Tibial artery (tissue), 4 donors: ENCODE measurements at regions not wholly inside any gene's neighbourhood (a gene's known extent, or its start where the extent isn't known, plus 50 kb on each side); places are given as distances from the start of the nearest gene placed in this dataset.
"Not testable (repeated sequence)": the region's sequence is repeated elsewhere in the genome, so short reads cannot be mapped to it uniquely, and the experiment has no call there.

ENCODE experiments used
- DNase-seq, 2 donors: peaks; one replicate each; pipeline ENCODE4 v3.0.0-alpha.2; 2019
- H3K27ac ChIP-seq, 2 donors: fragments of 200-600 bp; sonication (generic) in 1 of 2; 1 replicate in 1 of 2; 2 replicates in 1 of 2; pipeline ENCODE4 v1.5.1; 2018 to 2019; ENCODE audit warnings: mild to moderate bottlenecking in 1 of 2
- H3K27me3 ChIP-seq, 2 donors: fragments of 200-600 bp; sonication (generic) in 1 of 2; one replicate each; pipeline versions ENCODE4 v1.5.1 to v1.6.0; 2016 to 2019
- H3K36me3 ChIP-seq, 3 donors: fragments of 200-600 bp; sonication (generic) in 2 of 3; one replicate each; pipeline ENCODE4 v1.5.1; 2016 to 2019; ENCODE audit warnings: mild to moderate bottlenecking in 2 of 3
- H3K4me1 ChIP-seq, 4 donors: fragments of 200-600 bp; sonication (generic) in 2 of 4; 1 replicate in 3 of 4; 2 replicates in 1 of 4; pipeline ENCODE4 v1.5.1; 2016 to 2019
- H3K4me3 ChIP-seq, 2 donors: fragments of 200-600 bp; sonication (generic) in 1 of 2; 1 replicate in 1 of 2; 2 replicates in 1 of 2; pipeline ENCODE4 v1.5.1; 2018 to 2019; ENCODE audit warnings: mild to moderate bottlenecking in 2 of 2
- H3K9me3 ChIP-seq, 3 donors: fragments of 200-600 bp; sonication (generic) in 1 of 3; one replicate each; pipeline ENCODE4 v1.5.1; 2016 to 2019
- intact Hi-C: fragments of 100-400 bp; cut with DNase I; formaldehyde crosslinking; loops from one replicate; pipeline ENCODE4 v1.15.0; 2023; ENCODE audit warnings: low total_unique reads
- TF ChIP-seq, protein P1 (sequence below), 2 experiments: fragments of 200-600 bp in 1 of 2; fragments of 450-650 bp in 1 of 2; IDR thresholded peaks; one replicate each; pipeline ENCODE4 v1.5.1; 2017 to 2019; ENCODE audit warnings: antibody characterized with exemption in 2 of 2, mild to moderate bottlenecking in 1 of 2, moderate library complexity in 1 of 2

- H3K27ac ChIP-seq, result no peak overlapping the region
- no peaks in the 10 kb centered on the region for H3K9me3 ChIP-seq
- DNase-seq, result no peak
- no peaks in the 10 kb centered on the region for H3K36me3 ChIP-seq
- intact Hi-C loops, result no loop called here
- no peaks in the 10 kb centered on the region for H3K27me3 ChIP-seq
- H3K4me1 ChIP-seq, result no peaks in the 10 kb centered on the region
- TF ChIP-seq, protein P1, sequence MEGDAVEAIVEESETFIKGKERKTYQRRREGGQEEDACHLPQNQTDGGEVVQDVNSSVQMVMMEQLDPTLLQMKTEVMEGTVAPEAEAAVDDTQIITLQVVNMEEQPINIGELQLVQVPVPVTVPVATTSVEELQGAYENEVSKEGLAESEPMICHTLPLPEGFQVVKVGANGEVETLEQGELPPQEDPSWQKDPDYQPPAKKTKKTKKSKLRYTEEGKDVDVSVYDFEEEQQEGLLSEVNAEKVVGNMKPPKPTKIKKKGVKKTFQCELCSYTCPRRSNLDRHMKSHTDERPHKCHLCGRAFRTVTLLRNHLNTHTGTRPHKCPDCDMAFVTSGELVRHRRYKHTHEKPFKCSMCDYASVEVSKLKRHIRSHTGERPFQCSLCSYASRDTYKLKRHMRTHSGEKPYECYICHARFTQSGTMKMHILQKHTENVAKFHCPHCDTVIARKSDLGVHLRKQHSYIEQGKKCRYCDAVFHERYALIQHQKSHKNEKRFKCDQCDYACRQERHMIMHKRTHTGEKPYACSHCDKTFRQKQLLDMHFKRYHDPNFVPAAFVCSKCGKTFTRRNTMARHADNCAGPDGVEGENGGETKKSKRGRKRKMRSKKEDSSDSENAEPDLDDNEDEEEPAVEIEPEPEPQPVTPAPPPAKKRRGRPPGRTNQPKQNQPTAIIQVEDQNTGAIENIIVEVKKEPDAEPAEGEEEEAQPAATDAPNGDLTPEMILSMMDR (IDR thresholded peaks at IDR 0.05), result no peak
- no peak overlapping the region for H3K4me3 ChIP-seq
Observed at GRCh38 chr14:38663382-38663781, 407.5 kb upstream of the CLEC14A start.

DNA sequence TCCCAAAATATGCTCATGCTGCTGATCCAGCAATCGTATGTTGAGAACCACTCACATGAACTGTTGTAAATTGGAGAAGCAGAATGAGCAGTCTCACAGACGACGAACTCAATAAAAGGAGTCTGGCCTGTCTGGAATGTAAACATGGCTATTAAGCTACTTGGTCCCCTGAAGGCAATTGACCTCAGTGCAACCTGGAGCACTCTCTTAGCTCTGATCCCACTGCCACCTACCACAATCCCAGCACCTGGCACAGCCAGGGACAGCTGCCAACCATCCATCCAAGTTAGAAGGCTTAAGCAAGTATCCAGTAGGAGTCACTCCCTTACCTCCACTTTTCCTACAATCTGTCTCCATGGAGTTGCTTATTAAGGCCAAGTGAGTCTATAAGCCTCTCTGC lies 406.9 kb upstream of the CLEC14A start:
- no peak for DNase-seq
- TF ChIP-seq, protein P1 (IDR thresholded peaks at IDR 0.05), result no peak
- intact Hi-C loops, result no loop called here
- no peaks in the 10 kb centered on the region for H3K36me3 ChIP-seq
- H3K27ac ChIP-seq, result no peak overlapping the region
- H3K4me3 ChIP-seq, result no peak overlapping the region
- no peaks in the 10 kb centered on the region for H3K9me3 ChIP-seq
- no peaks in the 10 kb centered on the region for H3K27me3 ChIP-seq
- H3K4me1 ChIP-seq, result no peaks in the 10 kb centered on the region

- no peak for DNase-seq
- H3K36me3 ChIP-seq, result no peaks in the 10 kb centered on the region
- no peaks in the 10 kb centered on the region for H3K27me3 ChIP-seq
- TF ChIP-seq, protein P1 (IDR thresholded peaks at IDR 0.05), result no peak
- H3K27ac ChIP-seq, result no peak overlapping the region
- no peaks in the 10 kb centered on the region for H3K4me1 ChIP-seq
- intact Hi-C loops, result no loop called here
- H3K9me3 ChIP-seq, result no peaks in the 10 kb centered on the region
- H3K4me3 ChIP-seq, result no peak overlapping the region
Observed at GRCh38 chr14:38646391-38646790, 390.5 kb upstream of the CLEC14A start.

- H3K4me3 ChIP-seq, H3K36me3 ChIP-seq, H3K27me3 ChIP-seq, H3K9me3 ChIP-seq, H3K27ac ChIP-seq, H3K4me1 ChIP-seq, DNase-seq, intact Hi-C loops: not testable (repeated sequence)
Observed at GRCh38 chr14:38634913-38635312, 379.0 kb upstream of the CLEC14A start.

DNA sequence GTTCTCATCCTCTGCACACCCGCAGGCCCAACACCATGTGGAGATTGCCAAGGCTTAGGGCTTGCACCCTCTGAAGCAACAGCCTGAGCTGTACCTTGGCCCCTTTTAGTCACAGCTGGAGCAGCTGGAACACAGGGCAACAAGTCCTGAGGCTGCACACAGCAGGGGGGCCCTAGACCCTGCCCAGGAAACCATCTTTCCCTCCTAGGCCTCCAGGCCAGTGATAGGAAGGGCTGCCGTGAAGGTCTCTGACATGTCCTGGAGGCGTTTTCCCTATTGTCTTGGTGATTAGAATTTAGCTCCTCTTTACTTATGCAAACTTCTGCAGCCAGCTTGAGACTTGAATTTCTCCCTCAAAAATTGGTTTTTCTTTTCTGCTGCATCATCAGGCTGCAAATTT lies 373.5 kb upstream of the CLEC14A start:
- no peak for DNase-seq
- Histone ChIP-seq H3K27ac (no peak overlapping the region), H3K36me3 (no peaks in the 10 kb centered on the region), H3K4me1 (no peaks in the 10 kb centered on the region), H3K9me3 (no peaks in the 10 kb centered on the region), H3K4me3 (no peak overlapping the region), H3K27me3 (no peaks in the 10 kb centered on the region)
- TF ChIP-seq, protein P1 (IDR thresholded peaks at IDR 0.05), result no peak
- intact Hi-C loops, result no loop called here

DNA sequence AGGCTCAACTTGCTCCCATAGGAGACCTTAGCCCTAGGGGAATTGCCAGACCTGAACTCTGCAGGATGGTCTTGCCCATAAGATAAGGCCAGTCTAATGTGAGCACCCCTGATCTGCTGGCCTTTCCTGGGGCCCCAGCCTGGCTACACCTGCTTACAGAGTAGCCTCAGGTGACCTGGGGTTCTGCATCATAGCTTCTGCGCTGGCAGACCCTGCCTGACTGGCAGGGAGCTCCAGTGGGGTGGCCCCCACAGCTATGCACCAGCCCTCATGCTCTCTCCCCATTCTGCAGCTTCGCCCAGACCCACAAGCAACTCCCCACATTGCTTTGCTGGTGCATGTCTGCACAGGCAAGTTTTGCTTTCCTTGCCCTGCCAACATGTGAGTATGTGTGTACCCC lies 371.3 kb upstream of the CLEC14A start:
- Histone ChIP-seq H3K9me3 (peaks cover 0 to 2% (median 0%) of the 10 kb centered on the region in 3 donors), H3K36me3 (no peaks in the 10 kb centered on the region), H3K27me3 (no peaks in the 10 kb centered on the region), H3K27ac (no peak overlapping the region), H3K4me1 (no peaks in the 10 kb centered on the region), H3K4me3 (no peak overlapping the region)
- DNase-seq, result no peak
- intact Hi-C loops, result no loop called here
- TF ChIP-seq, protein P1 (IDR thresholded peaks at IDR 0.05), result no peak
